ENCODE measurements at regions not wholly inside any gene's neighbourhood (a gene's known extent, or its start where the extent isn't known, plus 50 kb on each side); places are given as distances from the start of the nearest gene placed in this dataset.
"Not testable (repeated sequence)": the region's sequence is repeated elsewhere in the genome, so short reads cannot be mapped to it uniquely, and the experiment has no call there.

- not testable (repeated sequence) for TF ChIP-seq CREB1 (IDR thresholded peaks at IDR 0.05; ENCODE audit: low read depth); RAD51 (IDR thresholded peaks at IDR 0.05); POLR2A (IDR thresholded peaks at IDR 0.05; ENCODE audit: low read depth, low read length); SIX5 (IDR thresholded peaks at IDR 0.05; ENCODE audit: low read depth, low read length, severe bottlenecking); EP300 (IDR thresholded peaks at IDR 0.05; ENCODE audit: borderline replicate concordance in 1 of 2, control insufficient read depth in 1 of 2, low read depth in 2 of 2, low read length in 2 of 2); SIN3A (IDR thresholded peaks at IDR 0.05; ENCODE audit: low read depth, low read length); CBFB (IDR thresholded peaks at IDR 0.05; ENCODE audit: low read depth); ESRRA (IDR thresholded peaks at IDR 0.05; ENCODE audit: low read length)
- TF ChIP-seq, protein P1, sequence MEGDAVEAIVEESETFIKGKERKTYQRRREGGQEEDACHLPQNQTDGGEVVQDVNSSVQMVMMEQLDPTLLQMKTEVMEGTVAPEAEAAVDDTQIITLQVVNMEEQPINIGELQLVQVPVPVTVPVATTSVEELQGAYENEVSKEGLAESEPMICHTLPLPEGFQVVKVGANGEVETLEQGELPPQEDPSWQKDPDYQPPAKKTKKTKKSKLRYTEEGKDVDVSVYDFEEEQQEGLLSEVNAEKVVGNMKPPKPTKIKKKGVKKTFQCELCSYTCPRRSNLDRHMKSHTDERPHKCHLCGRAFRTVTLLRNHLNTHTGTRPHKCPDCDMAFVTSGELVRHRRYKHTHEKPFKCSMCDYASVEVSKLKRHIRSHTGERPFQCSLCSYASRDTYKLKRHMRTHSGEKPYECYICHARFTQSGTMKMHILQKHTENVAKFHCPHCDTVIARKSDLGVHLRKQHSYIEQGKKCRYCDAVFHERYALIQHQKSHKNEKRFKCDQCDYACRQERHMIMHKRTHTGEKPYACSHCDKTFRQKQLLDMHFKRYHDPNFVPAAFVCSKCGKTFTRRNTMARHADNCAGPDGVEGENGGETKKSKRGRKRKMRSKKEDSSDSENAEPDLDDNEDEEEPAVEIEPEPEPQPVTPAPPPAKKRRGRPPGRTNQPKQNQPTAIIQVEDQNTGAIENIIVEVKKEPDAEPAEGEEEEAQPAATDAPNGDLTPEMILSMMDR (IDR thresholded peaks at IDR 0.05 in 2 of 3, conservative IDR thresholded peaks at IDR 0.05 in 1 of 3; ENCODE audit: control insufficient read depth in 2 of 3, extremely low read depth in 1 of 3, insufficient read depth in 1 of 3, low read depth in 3 of 3, low read length in 3 of 3): not testable (repeated sequence)
Measured at GRCh38 chr16:21513337-21513741, 86.0 kb upstream of the METTL9 start.

Measured in GM12878 (cell line).